ENCODE measurements at regions not wholly inside any gene's neighbourhood (a gene's known extent, or its start where the extent isn't known, plus 50 kb on each side); places are given as distances from the start of the nearest gene placed in this dataset.

DNA sequence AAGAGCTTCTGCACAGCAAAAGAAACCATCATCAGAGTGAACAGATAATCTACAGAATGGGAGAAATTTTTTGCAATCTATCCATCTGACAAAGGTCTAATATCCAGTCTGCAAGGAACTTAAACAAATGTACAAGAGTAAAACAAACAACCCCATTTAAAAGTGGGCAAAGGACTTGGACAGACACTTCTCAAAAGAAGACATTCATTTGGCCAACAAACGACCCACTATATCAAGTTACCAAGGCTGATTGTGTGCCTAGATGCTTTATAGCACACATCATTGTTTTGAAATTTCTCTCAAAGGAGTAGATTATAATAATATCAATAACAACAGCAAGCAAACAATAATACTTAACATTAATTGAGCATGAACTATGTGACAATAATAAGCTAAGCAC lies 117.1 kb downstream of the TFPI2 start:
- TF ChIP-seq, protein P1, sequence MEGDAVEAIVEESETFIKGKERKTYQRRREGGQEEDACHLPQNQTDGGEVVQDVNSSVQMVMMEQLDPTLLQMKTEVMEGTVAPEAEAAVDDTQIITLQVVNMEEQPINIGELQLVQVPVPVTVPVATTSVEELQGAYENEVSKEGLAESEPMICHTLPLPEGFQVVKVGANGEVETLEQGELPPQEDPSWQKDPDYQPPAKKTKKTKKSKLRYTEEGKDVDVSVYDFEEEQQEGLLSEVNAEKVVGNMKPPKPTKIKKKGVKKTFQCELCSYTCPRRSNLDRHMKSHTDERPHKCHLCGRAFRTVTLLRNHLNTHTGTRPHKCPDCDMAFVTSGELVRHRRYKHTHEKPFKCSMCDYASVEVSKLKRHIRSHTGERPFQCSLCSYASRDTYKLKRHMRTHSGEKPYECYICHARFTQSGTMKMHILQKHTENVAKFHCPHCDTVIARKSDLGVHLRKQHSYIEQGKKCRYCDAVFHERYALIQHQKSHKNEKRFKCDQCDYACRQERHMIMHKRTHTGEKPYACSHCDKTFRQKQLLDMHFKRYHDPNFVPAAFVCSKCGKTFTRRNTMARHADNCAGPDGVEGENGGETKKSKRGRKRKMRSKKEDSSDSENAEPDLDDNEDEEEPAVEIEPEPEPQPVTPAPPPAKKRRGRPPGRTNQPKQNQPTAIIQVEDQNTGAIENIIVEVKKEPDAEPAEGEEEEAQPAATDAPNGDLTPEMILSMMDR (IDR thresholded peaks at IDR 0.05) = no peak
- TF ChIP-seq POLR2A (IDR thresholded peaks at IDR 0.05) = no peak
